Keratinocyte (primary cell): ENCODE measurements at regions not wholly inside any gene's neighbourhood (a gene's known extent, or its start where the extent isn't known, plus 50 kb on each side); places are given as distances from the start of the nearest gene placed in this dataset.

Experiments used
- EZH2 ChIP-seq: IDR thresholded peaks from one replicate; pipeline ENCODE4 v1.6.1; 2012; ENCODE audit warnings: inconsistent platforms, mild to moderate bottlenecking, low read length, moderate library complexity
- TF ChIP-seq, protein P1 (sequence below), 3 experiments: IDR thresholded peaks in 1 of 3; conservative IDR thresholded peaks in 1 of 3; optimal IDR thresholded peaks in 1 of 3; 2 replicates in 2 of 3; 3 replicates in 1 of 3; pipeline versions ENCODE3 to v1.5.1; 2011; ENCODE audit warnings: low read length in 3 of 3, mild to moderate bottlenecking in 3 of 3, moderate library complexity in 2 of 3, control low read depth in 1 of 3, inconsistent platforms in 1 of 3; ENCODE audit not compliant: insufficient read depth in 2 of 3; ENCODE audit errors: extremely low read depth in 1 of 3

DNA sequence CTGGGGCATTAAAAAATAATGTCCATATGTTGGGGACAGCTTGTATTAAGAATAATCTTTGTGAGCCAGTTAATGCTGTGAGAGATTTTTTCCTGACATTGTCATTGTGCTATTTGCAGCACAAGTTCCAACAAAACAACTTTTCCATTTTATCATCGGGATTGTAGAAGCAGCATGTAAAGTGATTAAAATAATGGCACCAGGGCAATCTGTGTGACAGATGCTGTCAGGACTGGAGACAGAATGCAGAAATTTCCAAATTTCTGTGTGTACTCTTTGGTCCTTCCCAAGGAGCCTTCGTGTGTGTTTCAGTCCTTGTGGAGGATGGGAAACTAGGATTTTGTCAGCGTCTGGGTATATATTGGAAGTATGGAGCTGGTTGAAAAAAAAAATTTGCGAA, 101.5 kb upstream of the LIMCH1 start:
- TF ChIP-seq, protein P1, sequence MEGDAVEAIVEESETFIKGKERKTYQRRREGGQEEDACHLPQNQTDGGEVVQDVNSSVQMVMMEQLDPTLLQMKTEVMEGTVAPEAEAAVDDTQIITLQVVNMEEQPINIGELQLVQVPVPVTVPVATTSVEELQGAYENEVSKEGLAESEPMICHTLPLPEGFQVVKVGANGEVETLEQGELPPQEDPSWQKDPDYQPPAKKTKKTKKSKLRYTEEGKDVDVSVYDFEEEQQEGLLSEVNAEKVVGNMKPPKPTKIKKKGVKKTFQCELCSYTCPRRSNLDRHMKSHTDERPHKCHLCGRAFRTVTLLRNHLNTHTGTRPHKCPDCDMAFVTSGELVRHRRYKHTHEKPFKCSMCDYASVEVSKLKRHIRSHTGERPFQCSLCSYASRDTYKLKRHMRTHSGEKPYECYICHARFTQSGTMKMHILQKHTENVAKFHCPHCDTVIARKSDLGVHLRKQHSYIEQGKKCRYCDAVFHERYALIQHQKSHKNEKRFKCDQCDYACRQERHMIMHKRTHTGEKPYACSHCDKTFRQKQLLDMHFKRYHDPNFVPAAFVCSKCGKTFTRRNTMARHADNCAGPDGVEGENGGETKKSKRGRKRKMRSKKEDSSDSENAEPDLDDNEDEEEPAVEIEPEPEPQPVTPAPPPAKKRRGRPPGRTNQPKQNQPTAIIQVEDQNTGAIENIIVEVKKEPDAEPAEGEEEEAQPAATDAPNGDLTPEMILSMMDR (optimal IDR thresholded peaks at IDR 0.05 in 1 of 3, IDR thresholded peaks at IDR 0.05 in 1 of 3, conservative IDR thresholded peaks at IDR 0.05 in 1 of 3; ENCODE audit: extremely low read depth in 1 of 3, insufficient read depth in 2 of 3, low read length in 3 of 3): no peak
- no peak for TF ChIP-seq EZH2
